Activated B cell treated with CpG ODN at 0.5 μM for 24 hours (primary cell): ENCODE measurements at regions not wholly inside any gene's neighbourhood (a gene's known extent, or its start where the extent isn't known, plus 50 kb on each side); places are given as distances from the start of the nearest gene placed in this dataset.

Source experiments
- ATAC-seq: fragments of 200-7000 bp; cut with Tn5 transposase; one replicate; pipeline ENCODE4 v1.10.0; 2021; ENCODE audit warnings: low read depth, mild to moderate bottlenecking, moderate library complexity
- CTCF ChIA-PET: fragments of 350-600 bp; sonication (Branson Sonifier 250); formaldehyde crosslinking; loops from one replicate; lab custom pipeline; 2021; ENCODE audit warnings: antibody characterized with exemption; lab: Charles Lee
- POLR2A ChIA-PET: fragments of 350-600 bp; sonication (Branson Sonifier 250); formaldehyde crosslinking; loops from one replicate; lab custom pipeline; 2021; ENCODE audit warnings: antibody characterized with exemption; lab: Charles Lee
- DNase-seq: peaks from one replicate; pipeline ENCODE4 v3.0.0; 2022
- H3K27ac Mint-ChIP-seq: one replicate; pipeline ENCODE4 v1.8.0; 2020; ENCODE audit warnings: mixed read lengths
- H3K27me3 Mint-ChIP-seq: one replicate; pipeline ENCODE4 v1.8.0; 2021; ENCODE audit warnings: mixed read lengths
- H3K36me3 Mint-ChIP-seq: one replicate; pipeline ENCODE4 v1.8.0; 2021; ENCODE audit warnings: low read depth, mixed read lengths
- H3K4me1 Mint-ChIP-seq: one replicate; pipeline ENCODE4 v1.8.0; 2021; ENCODE audit warnings: mixed read lengths
- H3K4me3 Mint-ChIP-seq: one replicate; pipeline ENCODE4 v1.8.0; 2020; ENCODE audit warnings: mild to moderate bottlenecking, mixed read lengths
- H3K9me3 Mint-ChIP-seq: one replicate; pipeline ENCODE4 v1.8.0; 2020; ENCODE audit warnings: mixed read lengths
- CTCF ChIP-seq: fragments of 200-600 bp; IDR thresholded peaks from one replicate; pipeline ENCODE4 v1.8.0; 2022; ENCODE audit warnings: antibody characterized with exemption, mild to moderate bottlenecking
- intact Hi-C: fragments of 100-400 bp; cut with micrococcal nuclease; formaldehyde crosslinking; loops from one replicate; pipeline ENCODE4 v1.15.1; 2024

- ChIA-PET POLR2A (no interaction called here), CTCF (no interaction called here)
- H3K36me3 Mint-ChIP-seq, result no peaks in the 10 kb centered on the region
- intact Hi-C loops, result no loop called here
- H3K9me3 Mint-ChIP-seq, result no peaks in the 10 kb centered on the region
- ATAC-seq, result no peak
- peaks cover 2% of the 10 kb centered on the region for H3K27me3 Mint-ChIP-seq
- no peak for TF ChIP-seq CTCF
- no peak overlapping the region for H3K27ac Mint-ChIP-seq
- no peak overlapping the region for H3K4me3 Mint-ChIP-seq
- peaks cover 8% of the 10 kb centered on the region for H3K4me1 Mint-ChIP-seq
- DNase-seq, result no peak
Observed at GRCh38 chr9:7608261-7608660, 191.3 kb downstream of the DMAC1 start.

- H3K27me3 Mint-ChIP-seq, result no peaks in the 10 kb centered on the region
- ATAC-seq (no peak), DNase-seq (no peak)
- no peak overlapping the region for H3K4me3 Mint-ChIP-seq
- intact Hi-C loops, result no loop called here
- H3K9me3 Mint-ChIP-seq, result no peaks in the 10 kb centered on the region
- no peak overlapping the region for H3K27ac Mint-ChIP-seq
- ChIA-PET POLR2A (no interaction called here), CTCF (no interaction called here)
- H3K4me1 Mint-ChIP-seq, result peaks cover 5% of the 10 kb centered on the region
- no peaks in the 10 kb centered on the region for H3K36me3 Mint-ChIP-seq
- no peak for TF ChIP-seq CTCF
Observed at GRCh38 chr9:7607421-7607820, 192.2 kb downstream of the DMAC1 start.

GRCh38 chr9:7606591-7606990, 193.0 kb downstream of the DMAC1 start:
- H3K9me3 Mint-ChIP-seq, result no peaks in the 10 kb centered on the region
- DNase-seq, result no peak
- H3K4me1 Mint-ChIP-seq, result peaks cover 5% of the 10 kb centered on the region
- intact Hi-C loops, result no loop called here
- H3K27ac Mint-ChIP-seq, result no peak overlapping the region
- peaks cover 3% of the 10 kb centered on the region for H3K27me3 Mint-ChIP-seq
- ChIA-PET CTCF (no interaction called here), POLR2A (no interaction called here)
- H3K4me3 Mint-ChIP-seq, result no peak overlapping the region
- no peak for TF ChIP-seq CTCF
- no peaks in the 10 kb centered on the region for H3K36me3 Mint-ChIP-seq
- no peak for ATAC-seq

GRCh38 chr9:7601739-7602138, 197.8 kb downstream of the DMAC1 start:
- DNase-seq, result no peak
- ChIA-PET CTCF (no interaction called here), POLR2A (no interaction called here)
- intact Hi-C loops, result no loop called here
- Mint-ChIP-seq H3K27ac (no peak overlapping the region), H3K4me1 (peaks cover 5% of the 10 kb centered on the region), H3K36me3 (no peaks in the 10 kb centered on the region), H3K4me3 (no peak overlapping the region), H3K9me3 (no peaks in the 10 kb centered on the region), H3K27me3 (peaks cover 7% of the 10 kb centered on the region)
- no peak for ATAC-seq
- no peak for TF ChIP-seq CTCF

GRCh38 chr9:7597716-7598115, 201.9 kb downstream of the DMAC1 start:
- Mint-ChIP-seq H3K4me1 (no peaks in the 10 kb centered on the region), H3K9me3 (peaks cover 6% of the 10 kb centered on the region), H3K27me3 (peaks cover 15% of the 10 kb centered on the region), H3K36me3 (no peaks in the 10 kb centered on the region), H3K4me3 (no peak overlapping the region), H3K27ac (no peak overlapping the region)
- intact Hi-C loops, result no loop called here
- ChIA-PET POLR2A (no interaction called here), CTCF (no interaction called here)
- ATAC-seq, result no peak
- no peak for DNase-seq
- TF ChIP-seq CTCF, result no peak
